ENCODE measurements at regions not wholly inside any gene's neighbourhood (a gene's known extent, or its start where the extent isn't known, plus 50 kb on each side); places are given as distances from the start of the nearest gene placed in this dataset.

DNA sequence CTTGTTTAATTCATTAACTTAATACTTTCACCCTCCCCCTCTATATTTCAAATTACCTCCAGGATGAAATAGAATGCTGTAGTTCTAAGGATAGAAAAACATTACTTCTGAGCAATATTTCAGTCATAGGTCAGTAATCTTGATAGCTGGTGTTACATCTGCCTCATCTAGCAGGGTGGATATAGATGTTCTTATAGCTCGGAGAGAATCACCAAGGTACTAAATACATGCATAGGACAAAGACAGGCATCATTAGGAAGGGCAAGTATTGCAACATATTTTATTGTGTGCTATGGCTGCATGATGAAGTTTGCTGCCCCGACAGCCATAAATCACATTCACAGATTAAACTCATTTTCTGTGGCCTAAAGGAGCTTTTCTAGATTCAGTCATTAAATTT is 601.0 kb downstream of the FGF9 start:
- ChIA-PET POLR2A (no interaction called here), CTCF (interaction anchor here (1.7 kb wide), 1 partner anchor 9 kb away, joined by 4 read pairs; no protein-coding TSS in a partner anchor)
- Histone ChIP-seq H3F3A (replicated peaks; ENCODE audit: insufficient read depth) (no peaks in the 10 kb centered on the region), H3K9me3 (no peaks in the 10 kb centered on the region), H4K20me1 (ENCODE audit: insufficient read depth) (no peaks in the 10 kb centered on the region), H3K9me2 (no peaks in the 10 kb centered on the region), H3K27ac (ENCODE audit: low read depth in 2 of 2, low read length in 1 of 2) (no peak overlapping the region), H3K27me3 (ENCODE audit: insufficient read depth) (no peaks in the 10 kb centered on the region), H3K4me2 (no peak overlapping the region), H3K9ac (no peak overlapping the region), H3K79me2 (ENCODE audit: insufficient read depth) (no peaks in the 10 kb centered on the region), H2AFZ (ENCODE audit: low read depth) (no peak overlapping the region), H3K36me3 (replicated peaks in 1 of 2; ENCODE audit: control insufficient read depth in 1 of 2, insufficient read depth in 2 of 2, low read length in 1 of 2) (no peaks in the 10 kb centered on the region), H3K4me1 (ENCODE audit: control insufficient read depth in 1 of 2, insufficient read depth in 2 of 2, low read depth in 1 of 2, low read length in 1 of 2) (no peaks in the 10 kb centered on the region), H3K4me3 (ENCODE audit: low read depth in 2 of 2, low read length in 1 of 2) (no peak overlapping the region)
- WGBS (ENCODE audit: low lambda C conversion rate): 3% methylated on average over 2 of the region's 2 CpGs
- TF ChIP-seq PBX3 (IDR thresholded peaks at IDR 0.05) (no peak), SIN3A (IDR thresholded peaks at IDR 0.05; ENCODE audit: borderline replicate concordance, low read depth, low read length) (no peak), ELF1 (IDR thresholded peaks at IDR 0.05) (no peak), NRF1 (IDR thresholded peaks at IDR 0.05; ENCODE audit: low read depth, low read length) (no peak), REST (IDR thresholded peaks at IDR 0.05; ENCODE audit: low read depth, low read length) (no peak), MXI1 (IDR thresholded peaks at IDR 0.05; ENCODE audit: low read depth, low read length) (no peak), FOXM1 (IDR thresholded peaks at IDR 0.05; ENCODE audit: low read depth) (no peak), NFIC (IDR thresholded peaks at IDR 0.05; ENCODE audit: borderline replicate concordance) (no peak), EP300 (IDR thresholded peaks at IDR 0.05; ENCODE audit: borderline replicate concordance in 1 of 2, low read depth in 1 of 2, low read length in 1 of 2) (no peak), USF2 (IDR thresholded peaks at IDR 0.05; ENCODE audit: borderline replicate concordance, low read depth, low read length) (no peak), CHD2 (IDR thresholded peaks at IDR 0.05; ENCODE audit: low read length, partially characterized antibody) (no peak), ZBTB33 (IDR thresholded peaks at IDR 0.05; ENCODE audit: borderline replicate concordance, low read depth) (no peak), TEAD4 (IDR thresholded peaks at IDR 0.05; ENCODE audit: borderline replicate concordance, insufficient read depth) (no peak), RXRA (IDR thresholded peaks at IDR 0.05; ENCODE audit: borderline replicate concordance, low read depth) (no peak)
- TF ChIP-seq, protein P1, sequence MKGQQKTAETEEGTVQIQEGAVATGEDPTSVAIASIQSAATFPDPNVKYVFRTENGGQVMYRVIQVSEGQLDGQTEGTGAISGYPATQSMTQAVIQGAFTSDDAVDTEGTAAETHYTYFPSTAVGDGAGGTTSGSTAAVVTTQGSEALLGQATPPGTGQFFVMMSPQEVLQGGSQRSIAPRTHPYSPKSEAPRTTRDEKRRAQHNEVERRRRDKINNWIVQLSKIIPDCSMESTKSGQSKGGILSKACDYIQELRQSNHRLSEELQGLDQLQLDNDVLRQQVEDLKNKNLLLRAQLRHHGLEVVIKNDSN (IDR thresholded peaks at IDR 0.05; ENCODE audit: borderline replicate concordance, low read depth): no peak
- TF ChIP-seq, protein P2, sequence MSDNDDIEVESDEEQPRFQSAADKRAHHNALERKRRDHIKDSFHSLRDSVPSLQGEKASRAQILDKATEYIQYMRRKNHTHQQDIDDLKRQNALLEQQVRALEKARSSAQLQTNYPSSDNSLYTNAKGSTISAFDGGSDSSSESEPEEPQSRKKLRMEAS (IDR thresholded peaks at IDR 0.05; ENCODE audit: low read depth): no peak
- DNase-seq: no peak

Measured in SK-N-SH (cell line).